K562 (cell line): ENCODE measurements at regions not wholly inside any gene's neighbourhood (a gene's known extent, or its start where the extent isn't known, plus 50 kb on each side); places are given as distances from the start of the nearest gene placed in this dataset.

Source experiments
- ATAC-seq: fragments of 200-7000 bp; cut with Tn5 transposase; 3 replicates; pipeline ENCODE4 v1.9.1; 2020; ENCODE audit warnings: moderate library complexity
- BruUV-seq: library from RNA; stranded (reverse); fragments of 400-500 nt; replicated peaks from 2 replicates; lab custom pipeline; 2021; lab: Mats Ljungman, UMichigan
- CTCF ChIA-PET: fragments of 300-600 bp; formaldehyde crosslinking; extraction: SDS; loops from one replicate; lab custom pipeline; 2021; ENCODE audit warnings: low intra/inter-chr PET ratio; lab: Yijun Ruan, JAX
- POLR2A ChIA-PET: fragments of 300-600, 350-650 bp; sonication (Branson Sonifier 250); formaldehyde crosslinking; extraction: SDS; loops from one replicate; lab custom pipeline; 2021; ENCODE audit warnings: antibody characterized with exemption, inconsistent platforms; lab: Yijun Ruan, JAX
- DNase-seq, 4 experiments: peaks; one replicate each; pipeline versions ENCODE4 v3.0.0 to v3.0.0-alpha.2; 2011 to 2018; ENCODE audit warnings: low spot score in 3 of 4, mixed read lengths in 3 of 4; ENCODE audit errors: extremely low read depth in 1 of 4
- FAIRE-seq: peaks from 2 replicates; lab custom pipeline; 2011; peaks lifted over from hg19 to GRCh38; lab: Jason Lieb, UNC
- H2AFZ ChIP-seq: 2 replicates; pipeline ENCODE4 v1.6.0; 2011; ENCODE audit warnings: low read depth, low read length, control low read depth, inconsistent platforms
- H3K27ac ChIP-seq: fragments of 200-600 bp; 3 replicates; pipeline ENCODE4 v1.8.0; 2011; ENCODE audit warnings: low read depth, mild to moderate bottlenecking, control low read depth, inconsistent platforms, low read length, moderate library complexity, mixed read lengths; ENCODE audit errors: extremely low read depth
- H3K27me3 ChIP-seq, 2 experiments: fragments of 300-600 bp in 1 of 2; 2 replicates in 1 of 2; 3 replicates in 1 of 2; pipeline versions ENCODE4 v1.6.0 to v1.8.0; 2011; ENCODE audit warnings: inconsistent platforms in 2 of 2, low read length in 2 of 2, mild to moderate bottlenecking in 1 of 2, mixed read lengths in 1 of 2, moderate library complexity in 1 of 2; ENCODE audit not compliant: control insufficient read depth in 2 of 2, insufficient read depth in 2 of 2
- H3K36me3 ChIP-seq: fragments of 300-600 bp; 3 replicates; pipeline ENCODE4 v1.8.0; 2011; ENCODE audit warnings: mild to moderate bottlenecking, low read length, inconsistent platforms; ENCODE audit not compliant: control insufficient read depth, insufficient read depth
- H3K4me1 ChIP-seq, 2 experiments: fragments of 200-600 bp in 1 of 2; replicated peaks in 1 of 2; 2 replicates in 1 of 2; 3 replicates in 1 of 2; pipeline versions ENCODE4 v1.5.1 to v1.8.0; 2011; ENCODE audit warnings: inconsistent platforms in 2 of 2, low read length in 2 of 2, mild to moderate bottlenecking in 1 of 2, mixed read lengths in 1 of 2, moderate library complexity in 1 of 2; ENCODE audit not compliant: control insufficient read depth in 2 of 2, insufficient read depth in 2 of 2
- H3K4me2 ChIP-seq: 2 replicates; pipeline ENCODE4 v1.6.1; 2011; ENCODE audit warnings: low read length, control low read depth, inconsistent platforms, mixed read lengths; ENCODE audit not compliant: insufficient read depth
- H3K4me3 ChIP-seq: fragments of 200-600 bp; sonication (generic), shearing (Covaris generic); 2 replicates; pipeline ENCODE4 v1.5.1; 2016; ENCODE audit warnings: control low read depth, inconsistent platforms
- H3K79me2 ChIP-seq: fragments of 200-600 bp; 3 replicates; pipeline ENCODE4 v1.8.0; 2011; ENCODE audit warnings: low read length, inconsistent platforms; ENCODE audit not compliant: control insufficient read depth, insufficient read depth
- H3K9ac ChIP-seq, 2 experiments: 2 replicates each; pipeline versions ENCODE4 v1.6.0 to v1.6.1; 2011; ENCODE audit warnings: low read depth in 2 of 2, low read length in 2 of 2, control low read depth in 1 of 2, inconsistent platforms in 1 of 2, mild to moderate bottlenecking in 1 of 2, mixed read lengths in 1 of 2; ENCODE audit not compliant: insufficient read depth in 1 of 2
- H3K9me1 ChIP-seq: one replicate; pipeline ENCODE4 v1.6.0; 2011; ENCODE audit warnings: inconsistent platforms, mild to moderate bottlenecking, low read length, moderate library complexity; ENCODE audit not compliant: control insufficient read depth, insufficient read depth
- H3K9me3 ChIP-seq: replicated peaks from 2 replicates; pipeline ENCODE4 v1.5.1; 2011; ENCODE audit warnings: low read depth, low read length, inconsistent platforms; ENCODE audit not compliant: control insufficient read depth, insufficient read depth
- H4K20me1 ChIP-seq: replicated peaks from 2 replicates; pipeline ENCODE4 v1.6.1; 2011; ENCODE audit warnings: low read length, inconsistent platforms, mixed read lengths; ENCODE audit not compliant: control insufficient read depth, insufficient read depth
- BCL6 ChIP-seq: fragments of 250-450 bp; sonication (Bioruptor Pico); IDR thresholded peaks from 2 replicates; pipeline ENCODE4 v1.4.0; 2020
- CBX3 ChIP-seq, 2 experiments: IDR thresholded peaks; 1 replicate in 1 of 2; 2 replicates in 1 of 2; pipeline ENCODE4 v1.6.1; 2012; ENCODE audit warnings: inconsistent platforms in 2 of 2, low read length in 2 of 2, borderline replicate concordance in 1 of 2, control low read depth in 1 of 2
- FOXA1 ChIP-seq: fragments of 450-650 bp; IDR thresholded peaks from 2 replicates; pipeline ENCODE4 v1.6.1; 2016; ENCODE audit warnings: mild to moderate bottlenecking, borderline replicate concordance
- GABPB1 ChIP-seq: sonication (generic); formaldehyde crosslinking; IDR thresholded peaks from 2 replicates; pipeline ENCODE4 v1.8.0; 2022; ENCODE audit warnings: mild to moderate bottlenecking, missing genetic modification reagents
- MTA2 ChIP-seq: fragments of 450-650 bp; IDR thresholded peaks from 2 replicates; pipeline ENCODE4 v1.6.1; 2016; ENCODE audit warnings: low read depth
- POLR2AphosphoS2 ChIP-seq: IDR thresholded peaks from 2 replicates; pipeline ENCODE4 v1.6.1; 2012; ENCODE audit warnings: low read length, improper control_type of control experiment
- TCF15 ChIP-seq: fragments of 250-450 bp; sonication (Bioruptor Pico); IDR thresholded peaks from 2 replicates; pipeline ENCODE4 v1.8.0; 2022; ENCODE audit warnings: moderate library complexity, mild to moderate bottlenecking, inconsistent platforms
- ZBED1 ChIP-seq: IDR thresholded peaks from 2 replicates; pipeline ENCODE4 v1.6.1; 2014
- ZNF146 ChIP-seq: IDR thresholded peaks from one replicate; pipeline ENCODE4 v1.6.1; 2018; ENCODE audit warnings: missing compliant biosample characterization; ENCODE audit not compliant: unreplicated experiment
- ZNF584 ChIP-seq: fragments of 200-800 bp; sonication (Bioruptor generic); IDR thresholded peaks from 2 replicates; pipeline ENCODE4 v1.6.1; 2016; ENCODE audit warnings: low read depth, mild to moderate bottlenecking, missing genetic modification characterization, missing compliant biosample characterization
- ZNF778 ChIP-seq: fragments of 450-650 bp; formaldehyde crosslinking; IDR thresholded peaks from 2 replicates; pipeline ENCODE4 v1.4.0; 2020; ENCODE audit warnings: mild to moderate bottlenecking, moderate library complexity
- ZSCAN29 ChIP-seq: fragments of 450-650 bp; IDR thresholded peaks from 2 replicates; pipeline ENCODE4 v1.6.1; 2017
- whole genome bisulfite sequencing: fragments of 100-300 bp; shearing (Covaris generic); methylation state at CpG from one replicate; pipeline ENCODE4 v1.1.6; 2016; ENCODE audit warnings: low coverage, mixed read lengths; ENCODE audit not compliant: insufficient coverage; ENCODE audit errors: missing lambda C conversion rate; 5-methylcytosine and 5-hydroxymethylcytosine counted together
- in situ Hi-C: fragments of 300-500 bp; cut with MboI; formaldehyde crosslinking; loops from 4 replicates; pipeline ENCODE4 v1.15.0; 2018; ENCODE audit warnings: inconsistent platforms, mixed read lengths
- intact Hi-C: fragments of 100-400 bp; cut with micrococcal nuclease; formaldehyde crosslinking; loops from 2 replicates; pipeline ENCODE4 v1.14.2; 2022

- no peak for FAIRE-seq
- POLR2A ChIA-PET = no interaction called here
- H3K9me3 ChIP-seq = no peaks in the 10 kb centered on the region; the same call in 1 of the 2 replicates
- WGBS = 51% methylated on average over 3 of the region's 3 CpGs
- TF ChIP-seq GABPB1 (CRISPR knock-in tag) = no peak
- no peak for TF ChIP-seq ZNF146
- TF ChIP-seq ZBED1 = no peak
- no peak for TF ChIP-seq ZSCAN29
- TF ChIP-seq ZNF778 = no peak
- no peak for TF ChIP-seq MTA2
- TF ChIP-seq TCF15 = no peak
- TF ChIP-seq ZNF584 = no peak
- no peak for TF ChIP-seq FOXA1
- TF ChIP-seq BCL6 (CRISPR knock-in tag) = no peak
- TF ChIP-seq POLR2AphosphoS2 = no peak
- TF ChIP-seq CBX3 (IDR thresholded peaks at IDR 0.05; ENCODE audit: borderline replicate concordance in 1 of 2, low read length in 2 of 2) = no peak
- CTCF ChIA-PET = no interaction called here
- no peak for DNase-seq
- no peak overlapping the region for H2AFZ ChIP-seq
- no peak overlapping the region for H3K4me2 ChIP-seq
- no peak overlapping the region for H3K9ac ChIP-seq
- intact Hi-C loops = no loop called here
- H3K27ac ChIP-seq = no peak overlapping the region
- no peaks in the 10 kb centered on the region for H3K9me1 ChIP-seq
- ATAC-seq = no peak
- no TSS peak for BruUV-seq
- no peaks in the 10 kb centered on the region for H3K79me2 ChIP-seq
- H3K4me3 ChIP-seq = no peak overlapping the region
- in situ Hi-C loops = no loop called here
- no peaks in the 10 kb centered on the region for H4K20me1 ChIP-seq
- no peaks in the 10 kb centered on the region for H3K36me3 ChIP-seq
- H3K27me3 ChIP-seq = no peaks in the 10 kb centered on the region
- H3K4me1 ChIP-seq = no peaks in the 10 kb centered on the region; a peak in 3 of 5 replicates
These were observed 198.4 kb upstream of the PARD3B start for GRCh38 chr2:204346906-204347305.
